AG04449 (cell line): ENCODE measurements at regions not wholly inside any gene's neighbourhood (a gene's known extent, or its start where the extent isn't known, plus 50 kb on each side); places are given as distances from the start of the nearest gene placed in this dataset.

Experiments
- CTCF ChIA-PET: fragments of 350-600 bp; formaldehyde crosslinking; extraction: SDS; loops from one replicate; lab custom pipeline; 2021; ENCODE audit warnings: antibody characterized with exemption; lab: Yijun Ruan, JAX
- POLR2A ChIA-PET: fragments of 400-600, 350-600 bp; formaldehyde crosslinking; extraction: SDS; loops from one replicate; lab custom pipeline; 2020; ENCODE audit warnings: antibody characterized with exemption, inconsistent platforms; lab: Yijun Ruan, JAX
- DNase-seq: peaks from one replicate; pipeline ENCODE4 v3.0.0-alpha.2; 2010; ENCODE audit warnings: low read depth, low spot score
- H3K4me3 ChIP-seq: 2 replicates; pipeline ENCODE4 v1.5.1; 2011; ENCODE audit warnings: low read depth, mild to moderate bottlenecking, control low read depth, low read length
- CTCF ChIP-seq: IDR thresholded peaks from one replicate; pipeline ENCODE4 v1.5.1; 2011; ENCODE audit warnings: mild to moderate bottlenecking, moderate library complexity, low read length, control low read depth, inconsistent platforms; ENCODE audit not compliant: insufficient read depth; ENCODE audit errors: missing control alignments

DNA sequence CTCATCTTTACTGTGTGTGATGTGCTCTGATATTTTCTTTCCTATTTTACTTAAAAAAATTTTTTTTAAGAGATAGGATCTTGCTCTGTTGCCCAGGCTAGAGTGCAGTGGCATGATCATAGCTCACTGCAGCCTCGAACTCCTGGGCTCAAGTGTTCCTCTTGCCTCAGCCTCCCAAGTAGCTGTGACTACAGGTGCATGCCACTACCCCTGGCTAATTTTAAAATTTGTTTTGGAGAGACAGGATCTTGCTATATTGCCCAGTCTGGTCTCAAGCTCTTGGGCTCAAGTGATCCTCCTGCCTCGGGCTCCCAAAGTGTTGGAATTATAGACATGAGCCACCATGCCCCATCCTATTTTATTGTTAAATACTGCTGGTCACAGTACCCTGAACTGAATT is 67.4 kb downstream of the FOXD2 start:
- H3K4me3 ChIP-seq: no peak overlapping the region
- no peak for TF ChIP-seq CTCF
- POLR2A ChIA-PET: no interaction called here
- DNase-seq: no peak
- CTCF ChIA-PET: interaction anchor here (1.6 to 1.7 kb wide), 2 partner anchors 68 to 205 kb away, joined by 5 read pairs; partner anchors contain the start of gene FOXD2

- CTCF ChIA-PET: interaction anchor here (1.6 kb wide), 1 partner anchor 68 kb away, joined by 5 read pairs; the partner anchor contains the start of gene FOXD2
- no peak for DNase-seq
- no peak overlapping the region for H3K4me3 ChIP-seq
- no peak for TF ChIP-seq CTCF
- POLR2A ChIA-PET: no interaction called here
These were observed 68.2 kb downstream of the FOXD2 start for GRCh38 chr1:47506053-47506452.

GRCh38 chr1:47507144-47507543 is 69.3 kb downstream of the FOXD2 start:
- POLR2A ChIA-PET: no interaction called here
- TF ChIP-seq CTCF: no peak
- H3K4me3 ChIP-seq: no peak overlapping the region
- no peak for DNase-seq
- CTCF ChIA-PET: interaction anchor here (0.9 kb wide), 2 partner anchors 22 to 219 kb away, joined by 3 read pairs; no protein-coding TSS in a partner anchor

DNA sequence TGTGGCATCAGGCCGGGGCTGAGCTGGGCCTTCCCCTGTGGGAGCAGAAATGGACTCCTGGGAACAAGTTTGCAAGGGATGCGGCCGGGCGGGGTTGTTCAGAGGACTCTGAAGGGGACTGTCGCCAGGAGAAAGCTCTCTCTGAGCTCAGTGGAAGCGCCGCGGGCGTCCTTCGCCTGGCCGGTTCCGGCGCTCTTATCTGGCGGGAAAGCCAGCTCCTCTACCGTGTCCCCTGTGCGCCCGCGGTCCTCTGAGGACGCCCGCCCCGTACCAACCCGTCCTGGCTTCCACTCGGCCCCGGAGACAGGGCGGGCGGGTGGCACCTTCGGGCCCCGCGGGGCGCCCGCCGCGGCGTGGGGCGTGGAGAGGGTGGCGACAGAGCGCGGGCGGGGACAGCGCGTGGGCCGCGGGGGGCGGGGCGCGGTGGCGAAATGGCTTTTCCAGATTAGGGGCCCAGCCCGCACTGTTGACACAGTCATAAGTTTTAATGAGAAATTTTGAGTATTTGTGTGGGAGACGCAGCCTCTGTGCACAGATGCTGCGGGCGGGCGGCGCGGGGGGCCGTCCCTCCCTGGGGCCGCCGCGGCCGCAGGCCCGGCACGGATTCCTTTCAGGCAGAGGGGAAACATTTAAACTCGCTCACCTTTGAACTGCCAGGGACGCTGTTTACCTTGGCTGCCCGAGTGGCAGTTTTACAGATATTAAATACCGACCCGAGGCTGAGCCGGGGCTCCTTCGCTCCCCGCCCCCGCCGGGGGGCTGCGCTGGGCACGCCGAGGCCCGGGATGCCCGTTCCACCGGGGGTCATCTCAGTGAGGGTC is 70.2 kb downstream of the FOXD2 start:
- H3K4me3 ChIP-seq: no peak overlapping the region; the same call in 1 of the 2 replicates
- ChIA-PET POLR2A (no interaction called here), CTCF (interaction anchor here (0.9 kb wide), 2 partner anchors 21 to 218 kb away, joined by 3 read pairs; no protein-coding TSS in a partner anchor)
- no peak for DNase-seq
- no peak for TF ChIP-seq CTCF

GRCh38 chr1:47508702-47509431 is 71.0 kb downstream of the FOXD2 start:
- H3K4me3 ChIP-seq: no peak overlapping the region; the same call in 1 of the 2 replicates
- CTCF ChIA-PET: no interaction called here
- no peak for TF ChIP-seq CTCF
- DNase-seq: no peak
- POLR2A ChIA-PET: no interaction called here

- CTCF ChIA-PET: no interaction called here
- DNase-seq: no peak
- no peak overlapping the region for H3K4me3 ChIP-seq
- POLR2A ChIA-PET: no interaction called here
- TF ChIP-seq CTCF: no peak
These were observed 72.5 kb downstream of the FOXD2 start for GRCh38 chr1:47510282-47510811.
